Activated B cell treated with CpG ODN at 0.5 μM for 24 hours (primary cell): ENCODE measurements at regions not wholly inside any gene's neighbourhood (a gene's known extent, or its start where the extent isn't known, plus 50 kb on each side); places are given as distances from the start of the nearest gene placed in this dataset.

ENCODE experiments used
- ATAC-seq: fragments of 200-7000 bp; cut with Tn5 transposase; one replicate; pipeline ENCODE4 v1.10.0; 2021; ENCODE audit warnings: low read depth, mild to moderate bottlenecking, moderate library complexity
- CTCF ChIA-PET: fragments of 350-600 bp; sonication (Branson Sonifier 250); formaldehyde crosslinking; loops from one replicate; lab custom pipeline; 2021; ENCODE audit warnings: antibody characterized with exemption; lab: Charles Lee
- POLR2A ChIA-PET: fragments of 350-600 bp; sonication (Branson Sonifier 250); formaldehyde crosslinking; loops from one replicate; lab custom pipeline; 2021; ENCODE audit warnings: antibody characterized with exemption; lab: Charles Lee
- DNase-seq: peaks from one replicate; pipeline ENCODE4 v3.0.0; 2022
- H3K27ac Mint-ChIP-seq: one replicate; pipeline ENCODE4 v1.8.0; 2020; ENCODE audit warnings: mixed read lengths
- H3K27me3 Mint-ChIP-seq: one replicate; pipeline ENCODE4 v1.8.0; 2021; ENCODE audit warnings: mixed read lengths
- H3K36me3 Mint-ChIP-seq: one replicate; pipeline ENCODE4 v1.8.0; 2021; ENCODE audit warnings: low read depth, mixed read lengths
- H3K4me1 Mint-ChIP-seq: one replicate; pipeline ENCODE4 v1.8.0; 2021; ENCODE audit warnings: mixed read lengths
- H3K4me3 Mint-ChIP-seq: one replicate; pipeline ENCODE4 v1.8.0; 2020; ENCODE audit warnings: mild to moderate bottlenecking, mixed read lengths
- H3K9me3 Mint-ChIP-seq: one replicate; pipeline ENCODE4 v1.8.0; 2020; ENCODE audit warnings: mixed read lengths
- CTCF ChIP-seq: fragments of 200-600 bp; IDR thresholded peaks from one replicate; pipeline ENCODE4 v1.8.0; 2022; ENCODE audit warnings: antibody characterized with exemption, mild to moderate bottlenecking
- intact Hi-C: fragments of 100-400 bp; cut with micrococcal nuclease; formaldehyde crosslinking; loops from one replicate; pipeline ENCODE4 v1.15.1; 2024

GRCh38 chr4:18815081-18815778 is 793.7 kb upstream of the LCORL start:
- CTCF ChIA-PET, result no interaction called here
- intact Hi-C loops, result no loop called here
- no peaks in the 10 kb centered on the region for H3K4me1 Mint-ChIP-seq
- TF ChIP-seq CTCF, result no peak
- peaks cover 4% of the 10 kb centered on the region for H3K9me3 Mint-ChIP-seq
- H3K27me3 Mint-ChIP-seq, result no peaks in the 10 kb centered on the region
- POLR2A ChIA-PET, result no interaction called here
- H3K36me3 Mint-ChIP-seq, result no peaks in the 10 kb centered on the region
- H3K27ac Mint-ChIP-seq, result no peak overlapping the region
- no peak overlapping the region for H3K4me3 Mint-ChIP-seq
- DNase-seq (no peak), ATAC-seq (no peak)

- CTCF ChIA-PET, result no interaction called here
- Mint-ChIP-seq H3K4me3 (no peak overlapping the region), H3K27me3 (no peaks in the 10 kb centered on the region), H3K36me3 (no peaks in the 10 kb centered on the region), H3K27ac (no peak overlapping the region), H3K9me3 (peaks cover 4% of the 10 kb centered on the region), H3K4me1 (no peaks in the 10 kb centered on the region)
- intact Hi-C loops, result no loop called here
- POLR2A ChIA-PET, result no interaction called here
- no peak for TF ChIP-seq CTCF
- ATAC-seq, result no peak
- DNase-seq, result no peak
Measured at GRCh38 chr4:18813771-18814170, 792.2 kb upstream of the LCORL start.

- TF ChIP-seq CTCF, result no peak
- Mint-ChIP-seq H3K27me3 (no peaks in the 10 kb centered on the region), H3K4me3 (no peak overlapping the region), H3K27ac (no peak overlapping the region), H3K4me1 (no peaks in the 10 kb centered on the region), H3K36me3 (no peaks in the 10 kb centered on the region), H3K9me3 (peaks cover 4% of the 10 kb centered on the region)
- intact Hi-C loops, result no loop called here
- CTCF ChIA-PET, result no interaction called here
- ATAC-seq, result no peak
- DNase-seq, result no peak
- POLR2A ChIA-PET, result no interaction called here
Measured at GRCh38 chr4:18813055-18813454, 791.5 kb upstream of the LCORL start.

- Mint-ChIP-seq H3K36me3 (no peaks in the 10 kb centered on the region), H3K4me1 (no peaks in the 10 kb centered on the region), H3K9me3 (peaks cover 2% of the 10 kb centered on the region), H3K27me3 (no peaks in the 10 kb centered on the region), H3K27ac (no peak overlapping the region), H3K4me3 (no peak overlapping the region)
- DNase-seq, result no peak
- ChIA-PET CTCF (no interaction called here), POLR2A (no interaction called here)
- ATAC-seq, result no peak
- no peak for TF ChIP-seq CTCF
- intact Hi-C loops, result no loop called here
Measured at GRCh38 chr4:18803781-18804180, 782.2 kb upstream of the LCORL start.

- TF ChIP-seq CTCF, result no peak
- no peak overlapping the region for H3K27ac Mint-ChIP-seq
- no peak overlapping the region for H3K4me3 Mint-ChIP-seq
- H3K4me1 Mint-ChIP-seq, result no peaks in the 10 kb centered on the region
- intact Hi-C loops, result no loop called here
- no peaks in the 10 kb centered on the region for H3K36me3 Mint-ChIP-seq
- H3K9me3 Mint-ChIP-seq, result no peaks in the 10 kb centered on the region
- POLR2A ChIA-PET, result no interaction called here
- CTCF ChIA-PET, result no interaction called here
- H3K27me3 Mint-ChIP-seq, result no peaks in the 10 kb centered on the region
- DNase-seq, result no peak
- no peak for ATAC-seq
Measured at GRCh38 chr4:18798123-18798522, 776.6 kb upstream of the LCORL start.
